ENCODE measurements at regions not wholly inside any gene's neighbourhood (a gene's known extent, or its start where the extent isn't known, plus 50 kb on each side); places are given as distances from the start of the nearest gene placed in this dataset.

DNA sequence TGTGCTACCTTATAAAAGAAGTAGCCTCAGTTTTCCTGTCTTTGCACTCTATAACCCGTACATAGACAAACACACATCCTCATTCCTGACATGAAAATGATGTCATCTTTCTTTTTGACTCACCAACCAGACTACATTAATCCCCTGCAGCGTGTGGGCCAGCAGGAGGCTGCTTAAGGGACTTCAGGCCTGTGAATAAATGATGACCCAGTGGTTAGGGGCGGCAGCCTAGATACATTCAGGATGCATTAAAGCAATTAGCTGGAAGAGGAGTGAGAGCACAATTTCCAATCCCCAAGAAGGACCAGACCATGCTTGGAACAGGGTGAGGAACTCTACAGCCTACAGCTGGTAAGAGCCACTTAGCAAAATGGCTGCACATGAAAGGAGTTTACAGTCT is 57.3 kb upstream of the KLF7 start:
- DNase-seq (ENCODE audit: low read depth, low spot score) (no peak), ATAC-seq (no peak)
- no peak for TF ChIP-seq SIN3A (IDR thresholded peaks at IDR 0.05; ENCODE audit: borderline replicate concordance, insufficient read depth, low read depth, low read length)
- no peak for TF ChIP-seq TCF7L2 (IDR thresholded peaks at IDR 0.05; ENCODE audit: low read depth, low read length)
- TF ChIP-seq POLR2AphosphoS5 (IDR thresholded peaks at IDR 0.05; ENCODE audit: low read depth, low read length): no peak
- TF ChIP-seq REST (IDR thresholded peaks at IDR 0.05; ENCODE audit: insufficient read depth in 1 of 2, low read depth in 2 of 2, low read length in 1 of 2): no peak
- no peak for TF ChIP-seq CTCF (IDR thresholded peaks at IDR 0.05)
- no peaks in the 10 kb centered on the region for H3K36me3 ChIP-seq (ENCODE audit: control insufficient read depth, insufficient read depth, low read length)
- ChIA-PET POLR2A (no interaction called here), CTCF (no interaction called here)
- H3K27ac ChIP-seq (ENCODE audit: low read length): no peak overlapping the region
- intact Hi-C loops (cut with micrococcal nuclease; ENCODE audit: unreplicated experiment) (no loop called here), in situ Hi-C loops (cut with HindIII; ENCODE audit: low pct_unique_long_range_greater_than_20kb, low sequenced_read_pairs) (no loop called here)
- H3K4me3 ChIP-seq (ENCODE audit: low read depth in 2 of 2, low read length in 2 of 2): no peak overlapping the region
- BruUV-seq (replicated peaks): no TSS peak
- no peaks in the 10 kb centered on the region for H3K4me1 ChIP-seq (ENCODE audit: control insufficient read depth, insufficient read depth, low read length)
- H3K27me3 ChIP-seq (ENCODE audit: control insufficient read depth, insufficient read depth, low read length): no peaks in the 10 kb centered on the region; the same call in 1 of the 2 replicates
- H3K9me3 ChIP-seq (ENCODE audit: control insufficient read depth, insufficient read depth, low read depth, low read length): no peaks in the 10 kb centered on the region

DNA sequence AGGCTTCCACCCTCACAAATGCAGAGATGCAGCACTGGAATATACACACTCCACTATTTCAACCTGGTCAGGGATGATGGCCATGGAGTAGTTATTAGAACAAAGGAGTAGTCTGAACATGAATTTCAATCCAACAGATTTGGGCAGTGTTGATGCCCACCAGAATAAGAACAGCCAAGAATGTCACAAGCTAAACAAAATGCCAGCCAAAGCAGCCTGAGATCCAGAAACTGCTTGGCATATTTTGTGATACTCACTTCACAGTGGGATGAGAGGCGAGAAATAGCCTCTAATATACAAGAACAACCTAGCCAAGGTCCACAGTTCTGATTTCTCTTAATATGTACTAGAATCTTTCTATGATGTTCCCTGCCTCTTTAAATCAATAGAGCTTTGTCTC is 58.6 kb upstream of the KLF7 start:
- H3K27me3 ChIP-seq (ENCODE audit: control insufficient read depth, insufficient read depth, low read length): no peaks in the 10 kb centered on the region
- no peaks in the 10 kb centered on the region for H3K9me3 ChIP-seq (ENCODE audit: control insufficient read depth, insufficient read depth, low read depth, low read length)
- H3K36me3 ChIP-seq (ENCODE audit: control insufficient read depth, insufficient read depth, low read length): no peaks in the 10 kb centered on the region
- intact Hi-C loops (cut with micrococcal nuclease; ENCODE audit: unreplicated experiment) (no loop called here), in situ Hi-C loops (cut with HindIII; ENCODE audit: low pct_unique_long_range_greater_than_20kb, low sequenced_read_pairs) (no loop called here)
- H3K4me3 ChIP-seq (ENCODE audit: low read depth in 2 of 2, low read length in 2 of 2): no peak overlapping the region
- no peak for DNase-seq (ENCODE audit: low read depth, low spot score)
- CTCF ChIA-PET: no interaction called here
- BruUV-seq (replicated peaks): no TSS peak
- no peak overlapping the region for H3K27ac ChIP-seq (ENCODE audit: low read length)
- TF ChIP-seq REST (IDR thresholded peaks at IDR 0.05; ENCODE audit: insufficient read depth in 1 of 2, low read depth in 2 of 2, low read length in 1 of 2): no peak
- no peak for TF ChIP-seq CTCF (IDR thresholded peaks at IDR 0.05)
- no peak for TF ChIP-seq TCF7L2 (IDR thresholded peaks at IDR 0.05; ENCODE audit: low read depth, low read length)
- no peaks in the 10 kb centered on the region for H3K4me1 ChIP-seq (ENCODE audit: control insufficient read depth, insufficient read depth, low read length)
- POLR2A ChIA-PET: no interaction called here
- ATAC-seq: no peak

Data from Panc1 (cell line).